Neuronal stem cell (in vitro differentiated cells): ENCODE measurements at regions not wholly inside any gene's neighbourhood (a gene's known extent, or its start where the extent isn't known, plus 50 kb on each side); places are given as distances from the start of the nearest gene placed in this dataset.

Experiments
- DNase-seq: peaks from one replicate; pipeline ENCODE4 v3.0.0-alpha.2; 2013; ENCODE audit warnings: low spot score
- H2AFZ ChIP-seq: one replicate; pipeline ENCODE4 v1.6.1; 2013; ENCODE audit warnings: mild to moderate bottlenecking, low read length, inconsistent platforms
- H2AK5ac ChIP-seq: 2 replicates; pipeline ENCODE4 v1.6.1; 2013; ENCODE audit warnings: low read depth, mild to moderate bottlenecking, inconsistent platforms, low read length, moderate library complexity, mixed read lengths
- H2BK120ac ChIP-seq: 2 replicates; pipeline ENCODE4 v1.6.1; 2013; ENCODE audit warnings: low read depth, mild to moderate bottlenecking, inconsistent platforms, low read length, moderate library complexity, mixed read lengths
- H2BK12ac ChIP-seq: one replicate; pipeline ENCODE4 v1.6.1; 2013; ENCODE audit warnings: low read length, inconsistent platforms
- H2BK15ac ChIP-seq: 2 replicates; pipeline ENCODE4 v1.6.1; 2013; ENCODE audit warnings: mild to moderate bottlenecking, low read length, inconsistent platforms, mixed read lengths
- H2BK5ac ChIP-seq: one replicate; pipeline ENCODE4 v1.6.1; 2013; ENCODE audit warnings: inconsistent platforms, mild to moderate bottlenecking, low read length, moderate library complexity
- H3K14ac ChIP-seq: one replicate; pipeline ENCODE4 v1.6.1; 2013; ENCODE audit warnings: low read length, inconsistent platforms
- H3K18ac ChIP-seq: 2 replicates; pipeline ENCODE4 v1.6.1; 2013; ENCODE audit warnings: low read length, inconsistent platforms
- H3K23ac ChIP-seq: 2 replicates; pipeline ENCODE4 v1.6.1; 2013; ENCODE audit warnings: low read depth, mild to moderate bottlenecking, mixed read lengths, low read length, inconsistent platforms; ENCODE audit not compliant: poor library complexity
- H3K27ac ChIP-seq: replicated peaks from 3 replicates; pipeline ENCODE4 v1.5.1; 2013; ENCODE audit warnings: low read length, inconsistent platforms
- H3K27me3 ChIP-seq, 3 experiments: 2 replicates each; pipeline ENCODE4 v1.6.1; 2013; ENCODE audit warnings: low read length in 3 of 3, mild to moderate bottlenecking in 2 of 3, inconsistent platforms in 1 of 3, low read depth in 1 of 3, mixed read lengths in 1 of 3, moderate library complexity in 1 of 3; ENCODE audit not compliant: control insufficient read depth in 3 of 3, insufficient read depth in 3 of 3
- H3K36me3 ChIP-seq, 2 donors: replicated peaks in 1 of 2; 2 replicates each; pipeline ENCODE4 v1.6.1; 2013; ENCODE audit warnings: low read length in 2 of 2; ENCODE audit not compliant: control insufficient read depth in 2 of 2, insufficient read depth in 2 of 2
- H3K4ac ChIP-seq: 2 replicates; pipeline ENCODE4 v1.6.1; 2013; ENCODE audit warnings: inconsistent platforms, mild to moderate bottlenecking, low read length, moderate library complexity
- H3K4me1 ChIP-seq, 2 donors: 1 replicate in 1 of 2; 2 replicates in 1 of 2; pipeline ENCODE4 v1.6.1; 2013; ENCODE audit warnings: low read length in 2 of 2, low read depth in 1 of 2; ENCODE audit not compliant: control insufficient read depth in 2 of 2, insufficient read depth in 1 of 2
- H3K4me2 ChIP-seq: one replicate; pipeline ENCODE4 v1.6.1; 2013; ENCODE audit warnings: mild to moderate bottlenecking, low read length, inconsistent platforms; ENCODE audit not compliant: insufficient read depth, poor library complexity, severe bottlenecking
- H3K4me3 ChIP-seq, 2 donors: 2 replicates each; pipeline ENCODE4 v1.5.1; 2013; ENCODE audit warnings: low read length in 2 of 2, mild to moderate bottlenecking in 2 of 2, inconsistent platforms in 1 of 2, moderate library complexity in 1 of 2
- H3K79me1 ChIP-seq: one replicate; pipeline ENCODE4 v1.6.1; 2013; ENCODE audit warnings: low read depth, mild to moderate bottlenecking, inconsistent platforms, low read length, moderate library complexity
- H3K9ac ChIP-seq: one replicate; pipeline ENCODE4 v1.6.1; 2013; ENCODE audit warnings: mild to moderate bottlenecking, low read depth, low read length, inconsistent platforms; ENCODE audit not compliant: poor library complexity
- H3K9me3 ChIP-seq, 2 donors: replicated peaks in 1 of 2; 2 replicates each; pipeline versions ENCODE3 to v1.6.1; 2013; ENCODE audit warnings: low read length in 2 of 2, mild to moderate bottlenecking in 2 of 2, inconsistent platforms in 1 of 2, low read depth in 1 of 2, mixed read lengths in 1 of 2, moderate library complexity in 1 of 2; ENCODE audit not compliant: control insufficient read depth in 2 of 2, insufficient read depth in 1 of 2
- H4K8ac ChIP-seq: one replicate; pipeline ENCODE4 v1.6.1; 2013; ENCODE audit warnings: low read depth, mild to moderate bottlenecking, inconsistent platforms, low read length, moderate library complexity
- H4K91ac ChIP-seq: one replicate; pipeline ENCODE4 v1.6.1; 2013; ENCODE audit warnings: low read length, low read depth, mild to moderate bottlenecking, inconsistent platforms; ENCODE audit not compliant: poor library complexity
- WGBS, 2 donors: extraction: QIAGEN DNeasy Blood & Tissue Kit; methylation state at CpG; one replicate each; pipeline ENCODE4 v1.1.7; 2013; ENCODE audit warnings: missing lambda C conversion rate in 2 of 2, mixed read lengths in 1 of 2; ENCODE audit not compliant: insufficient read length in 2 of 2, insufficient replicate concordance in 1 of 2; ENCODE audit errors: extremely low coverage in 2 of 2; 5-methylcytosine and 5-hydroxymethylcytosine counted together

- Histone ChIP-seq H3K18ac (no peak overlapping the region), H4K91ac (no peak overlapping the region), H2BK120ac (no peak overlapping the region), H3K27me3 (peaks cover 0 to 17% (median 0%) of the 10 kb centered on the region in 3 experiments), H4K8ac (no peak overlapping the region), H3K4me2 (no peak overlapping the region), H3K9ac (no peak overlapping the region), H3K36me3 (no peaks in the 10 kb centered on the region), H3K4me3 (no peak overlapping the region), H3K4ac (no peak overlapping the region), H3K79me1 (no peaks in the 10 kb centered on the region), H2BK15ac (no peak overlapping the region), H3K9me3 (no peaks in the 10 kb centered on the region), H2BK12ac (no peak overlapping the region), H3K4me1 (peaks cover 0 to 3% of the 10 kb centered on the region in 2 donors), H2BK5ac (no peak overlapping the region), H2AFZ (no peak overlapping the region), H2AK5ac (no peak overlapping the region), H3K27ac (no peak overlapping the region), H3K23ac (no peak overlapping the region), H3K14ac (no peak overlapping the region)
- no CpG with 5 or more reads among the region's 6 CpGs for WGBS, 2 donors
- DNase-seq: no peak
These were observed 71.9 kb upstream of the OLFM1 start for GRCh38 chr9:135015565-135015964.

GRCh38 chr9:135016037-135016640, 71.3 kb upstream of the OLFM1 start:
- no peak for DNase-seq
- H3K4me2 ChIP-seq: no peak overlapping the region

GRCh38 chr9:135016876-135017275, 70.6 kb upstream of the OLFM1 start:
- no peak overlapping the region for H2BK12ac ChIP-seq
- no peak overlapping the region for H4K8ac ChIP-seq
- no peak overlapping the region for H3K27ac ChIP-seq
- H2BK120ac ChIP-seq: no peak overlapping the region
- H3K36me3 ChIP-seq: no peaks in the 10 kb centered on the region
- H3K4me1 ChIP-seq: peaks cover 0 to 3% of the 10 kb centered on the region in 2 donors
- peak overlapping the region; percentile 90 for H3K18ac ChIP-seq
- no peak overlapping the region for H3K4me2 ChIP-seq
- H2AFZ ChIP-seq: no peak overlapping the region
- no peak for DNase-seq
- no peaks in the 10 kb centered on the region for H3K9me3 ChIP-seq
- peak overlapping the region; percentile 32 for H2AK5ac ChIP-seq
- no peak overlapping the region for H4K91ac ChIP-seq
- H3K79me1 ChIP-seq: no peaks in the 10 kb centered on the region
- H3K14ac ChIP-seq: no peak overlapping the region
- no CpG with 5 or more reads among the region's 10 CpGs for WGBS, 2 donors
- no peak overlapping the region for H3K4ac ChIP-seq
- no peak overlapping the region for H3K9ac ChIP-seq
- peaks cover 0 to 22% (median 0%) of the 10 kb centered on the region in 3 experiments for H3K27me3 ChIP-seq
- H2BK15ac ChIP-seq: no peak overlapping the region
- H2BK5ac ChIP-seq: no peak overlapping the region
- peak overlapping the region; percentile 10 for H3K23ac ChIP-seq
- no peak overlapping the region for H3K4me3 ChIP-seq

More at GRCh38 chr9:135016037-135016640, 71.3 kb upstream of the OLFM1 start:
- H3K18ac ChIP-seq: no peak overlapping the region
- no peaks in the 10 kb centered on the region for H3K9me3 ChIP-seq
- no peak overlapping the region for H3K4ac ChIP-seq
- no peak overlapping the region for H2BK5ac ChIP-seq
- no peak overlapping the region for H2BK120ac ChIP-seq
- peaks cover 0 to 17% (median 0%) of the 10 kb centered on the region in 3 experiments for H3K27me3 ChIP-seq
- H3K14ac ChIP-seq: no peak overlapping the region
- H2AFZ ChIP-seq: no peak overlapping the region
- H3K36me3 ChIP-seq: no peaks in the 10 kb centered on the region
- no peak overlapping the region for H3K23ac ChIP-seq
- H4K91ac ChIP-seq: no peak overlapping the region
- no CpG with 5 or more reads among the region's 14 CpGs for WGBS, 2 donors
- peaks cover 0 to 3% of the 10 kb centered on the region in 2 donors for H3K4me1 ChIP-seq
- no peak overlapping the region for H3K4me3 ChIP-seq
- no peak overlapping the region for H2AK5ac ChIP-seq
- H3K79me1 ChIP-seq: no peaks in the 10 kb centered on the region
- H3K27ac ChIP-seq: no peak overlapping the region
- no peak overlapping the region for H2BK15ac ChIP-seq
- H4K8ac ChIP-seq: no peak overlapping the region
- no peak overlapping the region for H3K9ac ChIP-seq
- no peak overlapping the region for H2BK12ac ChIP-seq

GRCh38 chr9:135017899-135018298, 69.6 kb upstream of the OLFM1 start:
- Histone ChIP-seq H2BK15ac (no peak overlapping the region), H3K27me3 (peaks cover 0 to 22% (median 0%) of the 10 kb centered on the region in 3 experiments), H3K23ac (no peak overlapping the region), H3K4me3 (no peak overlapping the region), H3K4ac (no peak overlapping the region), H3K4me1 (peaks cover 0 to 3% of the 10 kb centered on the region in 2 donors), H3K27ac (no peak overlapping the region), H2BK12ac (no peak overlapping the region), H3K4me2 (no peak overlapping the region), H3K18ac (no peak overlapping the region), H4K91ac (no peak overlapping the region), H3K36me3 (no peaks in the 10 kb centered on the region), H2BK5ac (no peak overlapping the region), H3K9me3 (no peaks in the 10 kb centered on the region), H3K9ac (no peak overlapping the region), H2AFZ (no peak overlapping the region), H2AK5ac (no peak overlapping the region), H4K8ac (no peak overlapping the region), H3K79me1 (no peaks in the 10 kb centered on the region), H3K14ac (peak overlapping the region; percentile 59), H2BK120ac (no peak overlapping the region)
- DNase-seq: no peak
- WGBS, 2 donors: no CpG with 5 or more reads among the region's 4 CpGs
